OCI-LY7 (cell line): ENCODE measurements at regions not wholly inside any gene's neighbourhood (a gene's known extent, or its start where the extent isn't known, plus 50 kb on each side); places are given as distances from the start of the nearest gene placed in this dataset.

Source experiments
- CTCF ChIP-seq: fragments of 200-600 bp; sonication (generic); conservative IDR thresholded peaks from 2 replicates; pipeline ENCODE4 v1.5.1; 2014; ENCODE audit warnings: mild to moderate bottlenecking, antibody characterized with exemption, low read length, moderate library complexity, mixed read lengths
- EZH2phosphoT487 ChIP-seq: fragments of 200-600 bp; sonication (generic); IDR thresholded peaks from 2 replicates; pipeline ENCODE4 v1.6.1; 2018; ENCODE audit warnings: low read depth, borderline replicate concordance, mild to moderate bottlenecking, mixed run types, antibody characterized with exemption, low read length, moderate library complexity, mixed read lengths

DNA sequence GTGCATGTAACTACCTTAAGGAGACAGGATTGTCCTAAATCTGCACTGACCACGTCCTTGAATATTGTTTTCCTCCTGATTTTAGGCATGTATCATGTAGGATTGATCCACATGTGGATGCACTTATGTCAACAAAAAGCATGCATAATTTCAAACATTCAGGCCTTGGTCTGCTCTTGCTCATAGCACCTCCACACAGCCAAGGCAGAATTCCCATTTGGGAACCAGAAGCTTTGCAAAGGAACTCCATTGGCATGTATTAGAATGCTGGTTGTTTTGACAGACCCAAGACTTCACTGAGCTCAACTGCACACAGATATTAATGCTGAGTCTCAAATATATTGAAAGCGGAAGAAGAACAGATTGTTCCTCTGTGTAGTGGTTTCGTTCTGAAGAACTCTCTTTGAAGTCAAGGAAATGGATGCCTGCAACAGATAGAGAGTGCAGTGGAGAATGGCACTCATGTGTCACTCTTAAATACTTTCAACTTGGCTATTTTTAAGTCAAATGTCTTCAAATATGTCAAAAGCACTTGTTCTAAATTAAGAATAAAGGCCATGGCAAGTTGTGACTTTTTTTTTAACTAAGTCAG lies 387.6 kb downstream of the LTN1 start:
- TF ChIP-seq CTCF (no peak), EZH2phosphoT487 (no peak)
